H1 (cell line): ENCODE measurements at regions not wholly inside any gene's neighbourhood (a gene's known extent, or its start where the extent isn't known, plus 50 kb on each side); places are given as distances from the start of the nearest gene placed in this dataset.

Experiments
- CTCF ChIA-PET: fragments of 300-600 bp; sonication (Branson Sonifier 250); formaldehyde crosslinking; loops from one replicate; lab custom pipeline; 2021; ENCODE audit not compliant: partially characterized antibody; lab: Charles Lee
- POLR2A ChIA-PET: fragments of 300-600 bp; sonication (Branson Sonifier 250); formaldehyde crosslinking; loops from one replicate; lab custom pipeline; 2021; ENCODE audit warnings: inconsistent platforms; ENCODE audit not compliant: partially characterized antibody; lab: Charles Lee
- DNase-seq, 2 experiments: peaks; one replicate each; pipeline versions ENCODE4 v3.0.0 to v3.0.0-alpha.2; 2010 to 2022; ENCODE audit warnings: low spot score in 2 of 2, low read depth in 1 of 2, mixed read lengths in 1 of 2
- FAIRE-seq: peaks from 2 replicates; lab custom pipeline; 2011; peaks lifted over from hg19 to GRCh38; lab: Jason Lieb, UNC
- H2AFZ ChIP-seq: 2 replicates; pipeline ENCODE4 v1.8.1; 2012; ENCODE audit warnings: low read length, inconsistent platforms
- H2AK5ac ChIP-seq: 2 replicates; pipeline ENCODE4 v1.6.1; 2013; ENCODE audit warnings: low read depth, low read length
- H2BK120ac ChIP-seq: replicated peaks from 2 replicates; pipeline ENCODE3; 2013; ENCODE audit warnings: low read depth, low read length, inconsistent platforms
- H2BK12ac ChIP-seq: 2 replicates; pipeline ENCODE4 v1.6.1; 2013; ENCODE audit warnings: low read depth, low read length
- H2BK15ac ChIP-seq: 2 replicates; pipeline ENCODE4 v1.6.1; 2013; ENCODE audit warnings: low read length
- H2BK20ac ChIP-seq: 2 replicates; pipeline ENCODE4 v1.6.1; 2013; ENCODE audit warnings: low read length
- H2BK5ac ChIP-seq: 2 replicates; pipeline ENCODE4 v1.6.1; 2013; ENCODE audit warnings: low read depth, low read length
- H3K14ac ChIP-seq: 2 replicates; pipeline ENCODE4 v1.6.1; 2013; ENCODE audit warnings: inconsistent platforms; ENCODE audit not compliant: insufficient read length
- H3K18ac ChIP-seq: 2 replicates; pipeline ENCODE4 v1.6.1; 2013; ENCODE audit warnings: low read length; ENCODE audit errors: extremely low read depth
- H3K23ac ChIP-seq: 2 replicates; pipeline ENCODE4 v1.6.1; 2013; ENCODE audit warnings: inconsistent platforms; ENCODE audit not compliant: insufficient read length
- H3K23me2 ChIP-seq: 2 replicates; pipeline ENCODE4 v1.6.1; 2013; ENCODE audit warnings: low read depth, low read length
- H3K27ac ChIP-seq: 2 replicates; pipeline ENCODE4 v1.6.1; 2011; ENCODE audit warnings: low read depth, low read length, inconsistent platforms
- H3K27me3 ChIP-seq, 4 experiments: replicated peaks in 1 of 4; 1 replicate in 1 of 4; 2 replicates in 3 of 4; pipeline versions ENCODE4 v1.6.1 to v1.8.1; 2011 to 2013; ENCODE audit warnings: low read length in 3 of 4, mild to moderate bottlenecking in 3 of 4, inconsistent platforms in 2 of 4, mixed read lengths in 2 of 4, moderate library complexity in 1 of 4; ENCODE audit not compliant: control insufficient read depth in 3 of 4, insufficient read depth in 3 of 4; ENCODE audit errors: extremely low read depth in 1 of 4
- H3K36me3 ChIP-seq, 4 experiments: 2 replicates each; pipeline versions ENCODE4 v1.6.1 to v1.8.1; 2011 to 2013; ENCODE audit warnings: mild to moderate bottlenecking in 4 of 4, low read length in 3 of 4, moderate library complexity in 2 of 4, control low read depth in 1 of 4, inconsistent platforms in 1 of 4; ENCODE audit not compliant: insufficient read depth in 4 of 4, control insufficient read depth in 2 of 4
- H3K4ac ChIP-seq: replicated peaks from 2 replicates; pipeline ENCODE3; 2013; ENCODE audit warnings: low read length, low read depth, mixed read lengths, inconsistent platforms; ENCODE audit not compliant: insufficient read length
- H3K4me1 ChIP-seq, 4 experiments: replicated peaks in 1 of 4; 1 replicate in 1 of 4; 2 replicates in 3 of 4; pipeline versions ENCODE4 v1.6.1 to v1.8.1; 2011 to 2013; ENCODE audit warnings: low read length in 3 of 4, inconsistent platforms in 2 of 4, mixed read lengths in 1 of 4; ENCODE audit not compliant: insufficient read depth in 4 of 4, control insufficient read depth in 3 of 4
- H3K4me2 ChIP-seq, 2 experiments: 2 replicates each; pipeline versions ENCODE4 v1.6.1 to v1.8.1; 2011 to 2013; ENCODE audit warnings: low read depth in 2 of 2, low read length in 2 of 2, control low read depth in 1 of 2, inconsistent platforms in 1 of 2, mild to moderate bottlenecking in 1 of 2; ENCODE audit not compliant: insufficient read depth in 1 of 2
- H3K4me3 ChIP-seq, 4 experiments: fragments of 200-600, 300-600 bp in 1 of 4; sonication (generic), shearing (Covaris generic), sonication (Bioruptor Twin) in 1 of 4; 2 replicates each; pipeline versions ENCODE4 v1.5.1 to v1.8.1; 2011 to 2016; ENCODE audit warnings: low read length in 4 of 4, low read depth in 3 of 4, control low read depth in 2 of 4, inconsistent platforms in 2 of 4, mild to moderate bottlenecking in 2 of 4, mixed read lengths in 1 of 4, moderate library complexity in 1 of 4; ENCODE audit not compliant: insufficient read depth in 2 of 4; ENCODE audit errors: extremely low read depth in 1 of 4
- H3K56ac ChIP-seq: replicated peaks from 2 replicates; pipeline ENCODE3; 2013; ENCODE audit warnings: low read depth, mild to moderate bottlenecking, mixed read lengths, low read length, inconsistent platforms; ENCODE audit not compliant: insufficient read length
- H3K79me1 ChIP-seq: 2 replicates; pipeline ENCODE4 v1.6.1; 2013; ENCODE audit warnings: low read depth, low read length, control low read depth
- H3K79me2 ChIP-seq, 2 experiments: 2 replicates each; pipeline versions ENCODE4 v1.6.1 to v1.8.1; 2012 to 2013; ENCODE audit warnings: low read length in 2 of 2, mild to moderate bottlenecking in 2 of 2, inconsistent platforms in 1 of 2; ENCODE audit not compliant: insufficient read depth in 2 of 2, control insufficient read depth in 1 of 2
- H3K9ac ChIP-seq, 4 experiments: replicated peaks in 1 of 4; 1 replicate in 1 of 4; 2 replicates in 3 of 4; pipeline versions ENCODE4 v1.6.1 to v1.8.1; 2011 to 2013; ENCODE audit warnings: low read depth in 3 of 4, low read length in 3 of 4, control low read depth in 2 of 4, mild to moderate bottlenecking in 2 of 4, moderate library complexity in 2 of 4, inconsistent platforms in 1 of 4; ENCODE audit errors: extremely low read depth in 1 of 4
- H3K9me3 ChIP-seq, 2 experiments: 2 replicates each; pipeline versions ENCODE4 v1.6.1 to v1.8.1; 2012 to 2013; ENCODE audit warnings: mild to moderate bottlenecking in 2 of 2, moderate library complexity in 2 of 2, control low read depth in 1 of 2, inconsistent platforms in 1 of 2, low read depth in 1 of 2, low read length in 1 of 2, mixed read lengths in 1 of 2; ENCODE audit not compliant: insufficient read depth in 2 of 2
- H4K20me1 ChIP-seq, 2 experiments: replicated peaks in 1 of 2; 2 replicates each; pipeline versions ENCODE3 to v1.8.1; 2011 to 2013; ENCODE audit warnings: inconsistent platforms in 2 of 2, low read length in 2 of 2, mild to moderate bottlenecking in 1 of 2; ENCODE audit not compliant: insufficient read depth in 2 of 2, control insufficient read depth in 1 of 2
- H4K5ac ChIP-seq: 2 replicates; pipeline ENCODE4 v1.6.1; 2013; ENCODE audit warnings: low read length, low read depth, mixed read lengths, inconsistent platforms; ENCODE audit not compliant: insufficient read length
- H4K8ac ChIP-seq: 2 replicates; pipeline ENCODE4 v1.8.0; 2013; ENCODE audit warnings: mild to moderate bottlenecking, moderate library complexity, low read length, inconsistent platforms; ENCODE audit not compliant: insufficient read depth; ENCODE audit errors: extremely low read depth
- H4K91ac ChIP-seq: replicated peaks from 2 replicates; pipeline ENCODE3; 2013; ENCODE audit warnings: low read length, mixed read lengths, inconsistent platforms; ENCODE audit not compliant: insufficient read length
- ASH2L ChIP-seq: fragments of 200-600, 300-600 bp; sonication (generic); IDR thresholded peaks from one replicate; pipeline ENCODE4 v1.7.1; 2017; ENCODE audit warnings: low read length
- CBX8 ChIP-seq: fragments of 300-800, 300-1000 bp; sonication (generic); IDR thresholded peaks from 2 replicates; pipeline ENCODE4 v1.7.1; 2016; ENCODE audit warnings: low read depth, low read length, borderline replicate concordance
- CHD2 ChIP-seq: IDR thresholded peaks from 2 replicates; pipeline ENCODE4 v1.6.1; 2012; ENCODE audit warnings: low read length, improper control_type of control experiment
- CTBP2 ChIP-seq: IDR thresholded peaks from 2 replicates; pipeline ENCODE4 v1.7.0; 2011; ENCODE audit warnings: borderline replicate concordance, mild to moderate bottlenecking, moderate library complexity, mixed read lengths, low read length; ENCODE audit not compliant: insufficient read depth, insufficient read length
- EP300 ChIP-seq, 2 experiments: IDR thresholded peaks; 1 replicate in 1 of 2; 2 replicates in 1 of 2; pipeline ENCODE4 v1.6.1; 2011 to 2012; ENCODE audit warnings: low read depth in 2 of 2, low read length in 2 of 2, mild to moderate bottlenecking in 2 of 2, borderline replicate concordance in 1 of 2, inconsistent platforms in 1 of 2, moderate library complexity in 1 of 2
- GTF2F1 ChIP-seq: IDR thresholded peaks from 2 replicates; pipeline ENCODE4 v1.6.1; 2012; ENCODE audit warnings: low read depth, low read length, improper control_type of control experiment, borderline replicate concordance
- JUND ChIP-seq: IDR thresholded peaks from 2 replicates; pipeline ENCODE4 v1.6.1; 2011; ENCODE audit warnings: mild to moderate bottlenecking, improper control_type of control experiment, low read length
- POLR2A ChIP-seq, 2 experiments: IDR thresholded peaks; 1 replicate in 1 of 2; 2 replicates in 1 of 2; pipeline ENCODE4 v1.6.1; 2011; ENCODE audit warnings: low read depth in 2 of 2, low read length in 2 of 2, mild to moderate bottlenecking in 2 of 2; ENCODE audit errors: control extremely low read depth in 1 of 2
- RFX5 ChIP-seq: IDR thresholded peaks from 2 replicates; pipeline ENCODE4 v1.6.1; 2011; ENCODE audit warnings: low read depth, low read length, improper control_type of control experiment, borderline replicate concordance
- SIN3A ChIP-seq, 2 experiments: IDR thresholded peaks in 1 of 2; conservative IDR thresholded peaks in 1 of 2; 2 replicates each; pipeline ENCODE4 v1.6.1; 2011 to 2012; ENCODE audit warnings: low read length in 2 of 2, improper control_type of control experiment in 1 of 2, low read depth in 1 of 2, mild to moderate bottlenecking in 1 of 2
- SP2 ChIP-seq: IDR thresholded peaks from 2 replicates; pipeline ENCODE4 v1.6.1; 2012; ENCODE audit warnings: mild to moderate bottlenecking, low read length, inconsistent platforms
- SRF ChIP-seq: IDR thresholded peaks from 2 replicates; pipeline ENCODE4 v1.6.1; 2011; ENCODE audit warnings: mild to moderate bottlenecking, low read depth, low read length, moderate library complexity
- WGBS, 2 experiments: shearing (Covaris generic) in 1 of 2; methylation state at CpG; one replicate each; pipeline versions ENCODE4 v1.1.6 to v1.1.7; 2013 to 2015; ENCODE audit warnings: low lambda C conversion rate in 2 of 2, mixed read lengths in 2 of 2, inconsistent platforms in 1 of 2, low coverage in 1 of 2, missing lambda C conversion rate in 1 of 2; ENCODE audit not compliant: insufficient replicate concordance in 2 of 2, insufficient coverage in 1 of 2, insufficient read length in 1 of 2; ENCODE audit errors: extremely low coverage in 1 of 2, missing lambda C conversion rate in 1 of 2; 5-methylcytosine and 5-hydroxymethylcytosine counted together

- ChIA-PET CTCF (no interaction called here), POLR2A (no interaction called here)
- Histone ChIP-seq H2BK12ac (no peak overlapping the region), H3K4me1 (no peaks in the 10 kb centered on the region), H3K23ac (no peak overlapping the region), H2BK20ac (no peak overlapping the region), H2BK5ac (no peak overlapping the region), H3K36me3 (no peaks in the 10 kb centered on the region), H3K23me2 (no peaks in the 10 kb centered on the region), H2AK5ac (no peak overlapping the region), H4K20me1 (no peaks in the 10 kb centered on the region), H4K5ac (no peak overlapping the region), H3K9ac (no peak overlapping the region), H3K14ac (no peak overlapping the region), H3K9me3 (no peaks in the 10 kb centered on the region; a peak in 1 of 4 replicates), H3K56ac (no peak overlapping the region), H3K79me2 (no peaks in the 10 kb centered on the region), H2AFZ (no peak overlapping the region), H3K79me1 (no peaks in the 10 kb centered on the region), H3K27ac (no peak overlapping the region), H3K18ac (no peak overlapping the region), H3K27me3 (peaks cover 0 to 2% (median 0%) of the 10 kb centered on the region in 4 experiments; a peak in 1 of 7 replicates), H2BK15ac (no peak overlapping the region), H3K4ac (no peak overlapping the region), H4K8ac (no peak overlapping the region), H2BK120ac (no peak overlapping the region), H3K4me3 (no peak overlapping the region), H4K91ac (no peak overlapping the region), H3K4me2 (no peak overlapping the region)
- DNase-seq (no peak), FAIRE-seq (no peak)
- WGBS, 2 experiments: 44% methylated on average over 1 of the region's 1 CpG; no CpG with 5 or more reads in 1 of the 2 experiments
- TF ChIP-seq POLR2A (IDR thresholded peaks at IDR 0.05; ENCODE audit: control extremely low read depth in 1 of 2, low read depth in 2 of 2, low read length in 2 of 2): no peak
- TF ChIP-seq CHD2: no peak
- TF ChIP-seq SIN3A (conservative IDR thresholded peaks at IDR 0.05 in 1 of 2, IDR thresholded peaks at IDR 0.05 in 1 of 2; ENCODE audit: low read depth in 1 of 2, low read length in 2 of 2): no peak
- no peak for TF ChIP-seq CTBP2
- no peak for TF ChIP-seq GTF2F1
- no peak for TF ChIP-seq SP2
- no peak for TF ChIP-seq JUND
- no peak for TF ChIP-seq CBX8
- no peak for TF ChIP-seq EP300 (IDR thresholded peaks at IDR 0.05; ENCODE audit: borderline replicate concordance in 1 of 2, low read depth in 2 of 2, low read length in 2 of 2)
- no peak for TF ChIP-seq ASH2L
- TF ChIP-seq RFX5: no peak
- no peak for TF ChIP-seq SRF
Measured at GRCh38 chr3:166663194-166663593, 716.9 kb downstream of the ZBBX start.
